GM08714 (cell line): ENCODE measurements at regions not wholly inside any gene's neighbourhood (a gene's known extent, or its start where the extent isn't known, plus 50 kb on each side); places are given as distances from the start of the nearest gene placed in this dataset.

Experiments
- H3K4me3 ChIP-seq: fragments of 200-500 bp; sonication (Bioruptor generic); 2 replicates; pipeline ENCODE4 v1.5.1; 2014; ENCODE audit warnings: mild to moderate bottlenecking, low read length, inconsistent platforms
- ZNF274 ChIP-seq: IDR thresholded peaks from 2 replicates; pipeline ENCODE4 v1.6.1; 2012; ENCODE audit warnings: mild to moderate bottlenecking, low read depth, low read length

DNA sequence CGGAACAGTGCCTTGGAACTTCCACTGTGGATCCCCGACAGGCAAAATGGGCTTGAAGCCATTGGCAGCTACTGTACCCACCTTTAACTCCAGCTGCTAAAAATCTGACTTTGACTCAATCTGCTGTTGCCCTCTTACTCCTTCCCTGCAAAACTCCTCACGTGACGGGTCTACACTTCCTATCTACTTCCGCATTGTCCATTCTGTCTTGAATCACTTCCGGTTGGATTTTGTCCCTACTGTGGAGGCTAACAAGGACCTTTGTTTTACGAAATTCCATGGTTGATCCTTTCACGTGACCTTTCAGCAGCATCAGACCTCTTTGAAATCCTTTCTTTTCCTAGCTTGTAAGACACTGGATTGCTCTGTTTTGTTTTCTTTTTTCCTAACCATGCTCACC lies 268.4 kb downstream of the PRDM2 start:
- H3K4me3 ChIP-seq, result no peak overlapping the region
- no peak for TF ChIP-seq ZNF274

DNA sequence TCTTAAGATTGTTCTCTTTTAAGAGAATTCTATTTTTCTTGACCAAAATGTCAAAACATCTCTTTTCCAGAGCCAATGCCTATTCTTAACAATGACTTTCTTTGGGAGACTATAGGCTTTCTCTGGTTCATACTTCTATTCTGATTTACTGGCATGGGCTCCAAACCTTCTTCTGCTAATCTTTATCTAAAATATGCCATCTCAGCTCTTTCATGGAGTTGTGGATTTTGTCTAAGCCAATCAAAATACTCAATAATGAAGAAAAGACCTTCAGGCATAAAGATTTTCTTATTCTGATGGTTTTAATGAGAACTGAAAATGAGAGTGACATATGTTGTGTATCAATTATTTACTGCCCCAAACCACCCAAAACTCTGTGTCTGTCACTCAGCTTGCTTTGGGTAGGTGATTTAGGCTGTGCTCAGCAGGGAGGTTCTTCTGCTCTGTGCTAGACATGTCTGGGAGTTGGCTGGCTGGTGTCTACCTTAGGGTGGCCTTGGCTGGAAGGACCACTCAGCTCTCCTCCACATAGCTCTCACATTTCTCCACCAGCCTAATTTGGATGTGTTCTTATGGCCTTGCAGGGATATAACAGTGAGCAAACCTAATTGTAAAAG lies 270.8 kb downstream of the PRDM2 start:
- no peak for TF ChIP-seq ZNF274
- H3K4me3 ChIP-seq, result no peak overlapping the region

DNA sequence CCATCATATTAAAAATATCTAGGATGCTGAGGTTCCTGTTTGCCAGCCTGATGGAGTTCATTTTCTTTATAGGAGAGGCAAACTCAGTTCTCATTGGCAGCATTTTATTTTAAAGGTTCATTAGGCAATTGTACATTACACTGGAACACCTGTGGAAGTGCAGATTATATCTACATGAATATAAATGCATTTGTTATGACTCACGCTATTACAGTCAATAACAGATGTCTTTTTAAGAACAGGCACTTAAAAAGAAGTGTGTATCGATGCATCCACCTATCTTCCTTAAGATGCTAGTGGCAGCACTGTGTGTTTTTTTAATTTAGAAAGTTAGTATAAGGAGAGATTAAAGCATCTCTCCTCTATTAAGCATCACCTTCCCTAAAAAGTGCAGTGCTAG lies 276.5 kb downstream of the PRDM2 start:
- TF ChIP-seq ZNF274, result no peak
- no peak overlapping the region for H3K4me3 ChIP-seq

DNA sequence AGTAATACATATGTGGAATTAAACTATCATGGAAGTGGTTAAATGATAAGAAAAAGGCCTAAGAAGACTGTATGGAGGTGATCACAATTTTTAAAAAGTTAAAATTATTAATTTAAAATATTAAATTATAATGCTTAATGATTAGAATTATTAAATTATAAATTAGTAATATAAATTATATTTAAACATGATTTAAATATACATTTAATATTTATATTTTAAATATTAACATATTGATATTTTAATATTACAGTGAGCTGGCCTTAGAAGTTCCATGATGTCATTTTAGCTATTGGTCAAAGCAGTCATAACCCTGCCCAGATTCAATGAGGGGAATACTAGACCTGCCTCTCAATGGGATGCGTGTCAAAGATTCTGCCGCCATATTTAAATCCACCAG lies 281.2 kb downstream of the PRDM2 start:
- H3K4me3 ChIP-seq, result no peak overlapping the region
- TF ChIP-seq ZNF274, result no peak

DNA sequence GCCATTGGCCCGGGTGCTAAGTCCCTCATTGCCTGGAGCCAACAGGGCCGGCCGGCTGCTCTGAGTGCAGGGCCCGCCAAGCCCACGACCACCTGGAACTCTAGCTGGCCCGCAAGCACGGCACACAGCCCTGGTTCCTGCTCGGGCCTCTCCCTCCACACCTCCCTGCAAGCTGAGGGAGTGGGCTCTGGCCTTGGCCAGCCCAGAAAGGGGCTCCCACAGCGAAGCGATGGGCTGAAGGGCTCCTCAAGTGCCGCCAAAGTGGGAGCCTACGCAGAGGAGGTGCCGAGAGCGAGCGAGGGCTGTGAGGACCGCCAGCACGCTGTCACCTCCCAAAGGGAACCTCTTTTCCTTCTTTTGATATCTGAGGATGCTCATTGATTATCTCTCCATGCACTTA lies 283.4 kb downstream of the PRDM2 start:
- no peak for TF ChIP-seq ZNF274
- no peak overlapping the region for H3K4me3 ChIP-seq

DNA sequence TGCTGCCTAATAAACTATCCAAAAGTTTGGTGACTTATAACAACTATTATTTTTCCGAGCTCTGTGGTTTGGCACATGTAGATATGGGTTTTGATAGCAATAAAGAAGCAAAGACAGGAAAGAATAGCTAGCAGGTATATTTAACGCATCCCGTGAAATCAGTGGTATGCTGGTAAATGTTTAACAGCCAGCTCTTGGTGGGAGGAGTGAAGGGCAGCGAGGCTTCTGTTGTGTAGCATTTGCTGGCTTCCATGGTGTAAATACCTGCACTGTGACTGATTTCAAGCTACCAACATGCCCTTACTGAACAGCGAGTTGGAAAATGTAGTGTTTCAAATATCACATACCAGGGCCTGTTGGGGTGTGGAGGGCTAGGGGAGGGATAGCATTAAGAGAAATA lies 291.0 kb downstream of the PRDM2 start:
- no peak overlapping the region for H3K4me3 ChIP-seq
- TF ChIP-seq ZNF274, result no peak

GRCh38 chr1:13992489-13993285 lies 292.7 kb downstream of the PRDM2 start:
- no peak overlapping the region for H3K4me3 ChIP-seq
- TF ChIP-seq ZNF274, result no peak

DNA sequence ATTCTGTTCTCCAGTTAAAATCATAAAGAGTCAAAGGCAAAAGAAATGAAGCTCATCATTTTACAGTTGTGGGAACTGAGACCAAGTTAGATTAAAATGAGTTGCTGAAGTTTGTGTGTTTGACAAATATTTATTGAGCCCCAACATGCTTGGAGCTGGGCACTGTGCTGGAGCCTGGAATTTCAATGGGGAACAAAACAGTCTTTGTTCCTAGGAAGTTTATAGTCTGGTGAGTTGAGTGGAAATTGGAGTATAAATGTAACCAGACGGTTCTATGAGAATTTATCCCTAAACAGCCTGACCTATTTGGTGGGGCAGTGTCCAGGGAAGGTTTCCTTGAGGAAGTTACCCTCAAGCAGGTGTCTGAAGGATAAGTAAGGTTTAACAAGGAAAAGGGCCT lies 294.4 kb downstream of the PRDM2 start:
- no peak for TF ChIP-seq ZNF274

GRCh38 chr1:13996334-13996733 lies 296.3 kb downstream of the PRDM2 start:
- H3K4me3 ChIP-seq, result no peak overlapping the region
- TF ChIP-seq ZNF274, result no peak

More for the DNA sequence above, 294.4 kb downstream of the PRDM2 start:
- no peak overlapping the region for H3K4me3 ChIP-seq

DNA sequence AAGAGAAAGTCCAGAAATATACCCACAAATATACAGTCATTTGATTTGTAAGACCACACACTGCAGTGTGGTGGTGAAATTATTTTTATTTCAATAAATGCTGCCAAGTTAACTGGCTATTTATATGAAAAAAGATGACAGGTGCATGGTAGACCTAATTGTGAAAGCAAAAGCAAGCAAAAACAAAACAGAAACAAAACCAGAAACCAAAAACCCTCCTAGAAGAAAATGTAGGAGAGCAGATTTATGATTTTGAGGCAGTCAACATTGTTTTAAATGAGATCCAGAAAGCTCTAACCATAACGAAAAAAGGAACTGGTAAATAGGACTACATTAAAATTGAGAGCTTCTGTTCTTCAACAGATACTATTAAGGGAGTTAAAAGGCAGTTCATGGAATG lies 303.6 kb downstream of the PRDM2 start:
- H3K4me3 ChIP-seq, result no peak overlapping the region
- TF ChIP-seq ZNF274, result no peak

- no peak for TF ChIP-seq ZNF274
- no peak overlapping the region for H3K4me3 ChIP-seq
Observed at GRCh38 chr1:14009582-14009981, 309.6 kb downstream of the PRDM2 start.

DNA sequence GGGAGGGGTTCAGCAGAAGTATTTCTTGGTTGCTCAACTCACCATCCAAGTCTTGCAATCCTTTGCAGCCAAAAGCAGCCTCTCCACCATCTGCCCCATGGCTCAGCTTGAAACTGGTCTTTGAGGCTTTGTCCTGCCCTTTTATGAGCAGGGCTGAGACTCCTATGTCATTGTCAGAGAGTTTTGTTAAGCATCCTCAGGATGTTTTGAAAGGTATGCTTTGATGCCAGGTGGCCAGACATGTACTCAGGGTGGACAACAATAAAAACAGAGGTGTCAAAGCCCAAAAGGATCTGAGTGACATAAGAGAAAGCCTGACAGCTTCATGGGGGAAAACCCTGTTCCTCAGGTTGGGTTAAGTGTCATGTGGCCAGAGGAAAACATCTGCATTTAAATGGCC lies 310.5 kb downstream of the PRDM2 start:
- no peak overlapping the region for H3K4me3 ChIP-seq
- TF ChIP-seq ZNF274, result no peak

DNA sequence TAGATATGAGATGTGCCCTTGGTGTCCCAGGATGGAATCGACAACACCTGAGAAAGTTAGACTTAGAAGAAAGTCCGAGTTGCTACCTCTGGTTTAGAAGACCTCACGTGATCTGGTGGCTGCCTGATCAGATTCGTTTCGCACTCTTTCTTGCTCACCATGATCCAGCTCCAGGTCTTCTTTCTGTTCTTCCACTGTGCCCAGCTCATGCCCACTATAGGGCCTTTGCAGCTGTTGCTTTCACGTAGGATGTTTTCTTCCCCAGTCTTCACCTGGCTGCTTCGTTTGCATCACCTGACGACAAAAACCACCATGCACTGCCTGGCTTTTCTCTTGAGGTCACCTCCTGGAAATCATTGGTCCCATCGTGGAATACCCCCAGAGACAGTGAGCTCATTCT lies 311.1 kb downstream of the PRDM2 start:
- no peak overlapping the region for H3K4me3 ChIP-seq
- no peak for TF ChIP-seq ZNF274

DNA sequence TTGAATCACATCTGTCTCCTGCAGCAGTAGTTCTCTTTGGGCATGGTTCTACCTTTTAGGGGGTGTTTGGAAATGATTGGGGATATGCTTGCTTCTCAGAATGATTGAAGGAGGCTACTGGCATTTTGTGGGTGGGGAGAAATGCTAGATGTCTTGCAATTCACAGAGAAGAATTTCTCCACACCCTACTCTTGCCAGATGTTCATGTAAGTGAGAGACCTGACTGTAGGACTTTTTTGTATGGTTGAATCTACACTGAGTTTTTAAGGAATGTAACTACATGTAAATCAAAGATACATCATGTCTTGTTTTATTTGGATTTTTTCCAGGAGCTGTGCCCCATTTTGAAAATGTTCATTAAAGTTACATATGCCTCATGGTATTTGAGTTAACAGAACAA lies 311.9 kb downstream of the PRDM2 start:
- H3K4me3 ChIP-seq, result no peak overlapping the region
- no peak for TF ChIP-seq ZNF274

- no peak overlapping the region for H3K4me3 ChIP-seq
- no peak for TF ChIP-seq ZNF274
Observed at GRCh38 chr1:14014929-14015328, 314.9 kb downstream of the PRDM2 start.
